HCT116 (cell line): ENCODE measurements at regions not wholly inside any gene's neighbourhood (a gene's known extent, or its start where the extent isn't known, plus 50 kb on each side); places are given as distances from the start of the nearest gene placed in this dataset.

Experiments
- ATF3 ChIP-seq: IDR thresholded peaks from 2 replicates; pipeline ENCODE4 v1.6.1; 2012
- CEBPB ChIP-seq: IDR thresholded peaks from 2 replicates; pipeline ENCODE4 v1.6.1; 2012; ENCODE audit warnings: low read depth
- EGR1 ChIP-seq: IDR thresholded peaks from 2 replicates; pipeline ENCODE4 v1.6.1; 2012; ENCODE audit warnings: low read depth
- EZH2 ChIP-seq: fragments of 200-600 bp; sonication (generic); IDR thresholded peaks from 2 replicates; pipeline ENCODE4 v1.6.1; 2017; ENCODE audit warnings: antibody characterized with exemption, mixed run types
- EZH2phosphoT487 ChIP-seq: fragments of 200-600 bp; IDR thresholded peaks from 2 replicates; pipeline ENCODE4 v1.6.1; 2018; ENCODE audit warnings: antibody characterized with exemption, borderline replicate concordance
- JUND ChIP-seq: IDR thresholded peaks from 2 replicates; pipeline ENCODE4 v1.6.1; 2012
- MAX ChIP-seq: IDR thresholded peaks from 2 replicates; pipeline ENCODE4 v1.6.1; 2012
- POLR2A ChIP-seq: IDR thresholded peaks from 2 replicates; pipeline ENCODE4 v1.7.0; 2011; ENCODE audit warnings: borderline replicate concordance; ENCODE audit not compliant: insufficient read depth, insufficient read length; ENCODE audit errors: extremely low read depth
- POLR2AphosphoS5 ChIP-seq: IDR thresholded peaks from 2 replicates; pipeline ENCODE4 v1.6.1; 2011; ENCODE audit warnings: mild to moderate bottlenecking, low read depth, low read length, moderate library complexity
- RAD21 ChIP-seq: IDR thresholded peaks from 2 replicates; pipeline ENCODE4 v1.6.1; 2012; ENCODE audit warnings: low read depth, mild to moderate bottlenecking
- REST ChIP-seq: IDR thresholded peaks from 2 replicates; pipeline ENCODE4 v1.6.1; 2012; ENCODE audit warnings: low read depth
- SIN3A ChIP-seq: IDR thresholded peaks from 2 replicates; pipeline ENCODE4 v1.6.1; 2012; ENCODE audit warnings: low read depth
- SP1 ChIP-seq: IDR thresholded peaks from 2 replicates; pipeline ENCODE4 v1.6.1; 2012; ENCODE audit warnings: low read depth
- TF ChIP-seq, protein P1 (sequence below), 3 experiments: fragments of 200-600 bp in 1 of 3; sonication (generic) in 1 of 3; IDR thresholded peaks in 2 of 3; conservative IDR thresholded peaks in 1 of 3; 2 replicates each; pipeline ENCODE4 v1.5.1; 2012 to 2017; ENCODE audit warnings: low read depth in 2 of 3, low read length in 2 of 3, antibody characterized with exemption in 1 of 3, borderline replicate concordance in 1 of 3, control low read depth in 1 of 3, mild to moderate bottlenecking in 1 of 3, mixed read lengths in 1 of 3, mixed run types in 1 of 3, moderate library complexity in 1 of 3; ENCODE audit not compliant: insufficient read depth in 1 of 3

- TF ChIP-seq, protein P1, sequence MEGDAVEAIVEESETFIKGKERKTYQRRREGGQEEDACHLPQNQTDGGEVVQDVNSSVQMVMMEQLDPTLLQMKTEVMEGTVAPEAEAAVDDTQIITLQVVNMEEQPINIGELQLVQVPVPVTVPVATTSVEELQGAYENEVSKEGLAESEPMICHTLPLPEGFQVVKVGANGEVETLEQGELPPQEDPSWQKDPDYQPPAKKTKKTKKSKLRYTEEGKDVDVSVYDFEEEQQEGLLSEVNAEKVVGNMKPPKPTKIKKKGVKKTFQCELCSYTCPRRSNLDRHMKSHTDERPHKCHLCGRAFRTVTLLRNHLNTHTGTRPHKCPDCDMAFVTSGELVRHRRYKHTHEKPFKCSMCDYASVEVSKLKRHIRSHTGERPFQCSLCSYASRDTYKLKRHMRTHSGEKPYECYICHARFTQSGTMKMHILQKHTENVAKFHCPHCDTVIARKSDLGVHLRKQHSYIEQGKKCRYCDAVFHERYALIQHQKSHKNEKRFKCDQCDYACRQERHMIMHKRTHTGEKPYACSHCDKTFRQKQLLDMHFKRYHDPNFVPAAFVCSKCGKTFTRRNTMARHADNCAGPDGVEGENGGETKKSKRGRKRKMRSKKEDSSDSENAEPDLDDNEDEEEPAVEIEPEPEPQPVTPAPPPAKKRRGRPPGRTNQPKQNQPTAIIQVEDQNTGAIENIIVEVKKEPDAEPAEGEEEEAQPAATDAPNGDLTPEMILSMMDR (IDR thresholded peaks at IDR 0.05 in 2 of 3, conservative IDR thresholded peaks at IDR 0.05 in 1 of 3; ENCODE audit: borderline replicate concordance in 1 of 3, insufficient read depth in 1 of 3, low read depth in 2 of 3, low read length in 2 of 3), result no peak
- no peak for TF ChIP-seq MAX
- no peak for TF ChIP-seq POLR2A
- no peak for TF ChIP-seq REST
- no peak for TF ChIP-seq EZH2phosphoT487
- TF ChIP-seq SP1, result no peak
- TF ChIP-seq SIN3A, result no peak
- no peak for TF ChIP-seq POLR2AphosphoS5
- TF ChIP-seq EGR1, result no peak
- TF ChIP-seq JUND, result no peak
- TF ChIP-seq EZH2, result no peak
- no peak for TF ChIP-seq RAD21
- no peak for TF ChIP-seq ATF3
- no peak for TF ChIP-seq CEBPB
These were observed 165.5 kb upstream of the FAM98A start for GRCh38 chr2:33764551-33764950.
